ENCODE measurements at regions not wholly inside any gene's neighbourhood (a gene's known extent, or its start where the extent isn't known, plus 50 kb on each side); places are given as distances from the start of the nearest gene placed in this dataset.

GRCh38 chr20:12110274-12110673, 192.6 kb downstream of the BTBD3 start:
- no peak overlapping the region for H3K14ac ChIP-seq (ENCODE audit: insufficient read length)
- no peak overlapping the region for H3K4me2 ChIP-seq (ENCODE audit: insufficient read depth in 1 of 2, low read depth in 2 of 2, low read length in 2 of 2)
- TF ChIP-seq HDAC2 (IDR thresholded peaks at IDR 0.05; ENCODE audit: borderline replicate concordance in 1 of 2, low read depth in 2 of 2, low read length in 2 of 2): no peak
- TF ChIP-seq POLR2AphosphoS5 (IDR thresholded peaks at IDR 0.05; ENCODE audit: low read depth, low read length): no peak
- no peak for TF ChIP-seq GTF2F1 (IDR thresholded peaks at IDR 0.05; ENCODE audit: borderline replicate concordance, low read depth, low read length)
- no peak for TF ChIP-seq RAD21 (IDR thresholded peaks at IDR 0.05 in 1 of 2, conservative IDR thresholded peaks at IDR 0.05 in 1 of 2; ENCODE audit: low read depth in 2 of 2, low read length in 2 of 2)
- TF ChIP-seq EGR1 (IDR thresholded peaks at IDR 0.05; ENCODE audit: borderline replicate concordance, low read depth, low read length): no peak
- no peak for TF ChIP-seq FOSL1 (IDR thresholded peaks at IDR 0.05; ENCODE audit: insufficient read depth, low read depth, low read length)
- TF ChIP-seq CREB1 (IDR thresholded peaks at IDR 0.05): no peak
- TF ChIP-seq EZH2 (IDR thresholded peaks at IDR 0.05; ENCODE audit: low read depth, low read length, severe bottlenecking): no peak
- no peak for TF ChIP-seq NANOG (IDR thresholded peaks at IDR 0.05; ENCODE audit: insufficient read depth, low read depth, low read length, poor library complexity, severe bottlenecking)
- no peak for TF ChIP-seq EP300 (IDR thresholded peaks at IDR 0.05; ENCODE audit: borderline replicate concordance in 1 of 2, low read depth in 2 of 2, low read length in 2 of 2)
- TF ChIP-seq PHF8 (conservative IDR thresholded peaks at IDR 0.05; ENCODE audit: low read depth, low read length): no peak
- TF ChIP-seq SUZ12 (IDR thresholded peaks at IDR 0.05; ENCODE audit: low read length): no peak
- no peak for TF ChIP-seq MAFK (IDR thresholded peaks at IDR 0.05; ENCODE audit: low read depth, low read length)
- no peak for TF ChIP-seq BRCA1 (IDR thresholded peaks at IDR 0.05; ENCODE audit: low read depth, low read length)
- TF ChIP-seq CEBPB (IDR thresholded peaks at IDR 0.05; ENCODE audit: low read depth, low read length): no peak

More at GRCh38 chr20:12110274-12110673, 192.6 kb downstream of the BTBD3 start:
- FAIRE-seq (no peak), DNase-seq (ENCODE audit: low read depth in 1 of 2, low spot score in 2 of 2) (no peak)
- H3K18ac ChIP-seq (ENCODE audit: extremely low read depth, low read length): no peak overlapping the region
- no peaks in the 10 kb centered on the region for H3K4me1 ChIP-seq (replicated peaks in 1 of 4; ENCODE audit: control insufficient read depth in 3 of 4, insufficient read depth in 4 of 4, low read length in 3 of 4)
- 85% methylated on average over 3 of the region's 3 CpGs; no CpG with 5 or more reads in 1 of the 2 experiments for WGBS, 2 experiments (ENCODE audit: extremely low coverage in 1 of 2, insufficient coverage in 1 of 2, insufficient read length in 1 of 2, insufficient replicate concordance in 2 of 2, low coverage in 1 of 2, low lambda C conversion rate in 2 of 2, missing lambda C conversion rate in 1 of 2)
- H3K23ac ChIP-seq (ENCODE audit: insufficient read length): no peak overlapping the region
- no peaks in the 10 kb centered on the region for H3K23me2 ChIP-seq (ENCODE audit: low read depth, low read length)
- no peak overlapping the region for H2BK15ac ChIP-seq (ENCODE audit: low read length)
- no peak overlapping the region for H3K4me3 ChIP-seq (ENCODE audit: extremely low read depth in 1 of 4, insufficient read depth in 2 of 4, low read depth in 3 of 4, low read length in 4 of 4)
- no peak overlapping the region for H4K91ac ChIP-seq (replicated peaks; ENCODE audit: insufficient read length, low read length)
- H3K27me3 ChIP-seq (replicated peaks in 1 of 4; ENCODE audit: control insufficient read depth in 3 of 4, extremely low read depth in 1 of 4, insufficient read depth in 3 of 4, low read length in 3 of 4): no peaks in the 10 kb centered on the region
- H4K20me1 ChIP-seq (replicated peaks in 1 of 2; ENCODE audit: control insufficient read depth in 1 of 2, insufficient read depth in 2 of 2, low read length in 2 of 2): no peaks in the 10 kb centered on the region
- ChIA-PET POLR2A (ENCODE audit: partially characterized antibody) (no interaction called here), CTCF (ENCODE audit: partially characterized antibody) (interaction anchor here (1.4 to 1.9 kb wide), 2 partner anchors 47 to 247 kb away, joined by 3 to 4 read pairs; no protein-coding TSS in a partner anchor)
- no peak overlapping the region for H3K4ac ChIP-seq (replicated peaks; ENCODE audit: insufficient read length, low read depth, low read length)
- H3K36me3 ChIP-seq (ENCODE audit: control insufficient read depth in 2 of 4, insufficient read depth in 4 of 4, low read length in 3 of 4): no peaks in the 10 kb centered on the region
- H3K79me1 ChIP-seq (ENCODE audit: low read depth, low read length): no peaks in the 10 kb centered on the region
- no peak overlapping the region for H2BK20ac ChIP-seq (ENCODE audit: low read length)
- no peaks in the 10 kb centered on the region for H3K79me2 ChIP-seq (ENCODE audit: control insufficient read depth in 1 of 2, insufficient read depth in 2 of 2, low read length in 2 of 2)
- H3K56ac ChIP-seq (replicated peaks; ENCODE audit: insufficient read length, low read depth, low read length): no peak overlapping the region
- no peak overlapping the region for H4K8ac ChIP-seq (ENCODE audit: extremely low read depth, insufficient read depth, low read length)
- no peak overlapping the region for H2BK5ac ChIP-seq (ENCODE audit: low read depth, low read length)
- H4K5ac ChIP-seq (ENCODE audit: insufficient read length, low read depth, low read length): no peak overlapping the region
- no peaks in the 10 kb centered on the region for H3K9me3 ChIP-seq (ENCODE audit: insufficient read depth in 2 of 2, low read depth in 1 of 2, low read length in 1 of 2)
- H2AFZ ChIP-seq (ENCODE audit: low read length): no peak overlapping the region
- H2BK12ac ChIP-seq (ENCODE audit: low read depth, low read length): no peak overlapping the region
- no peak overlapping the region for H3K27ac ChIP-seq (ENCODE audit: low read depth, low read length)
- no peak overlapping the region for H2AK5ac ChIP-seq (ENCODE audit: low read depth, low read length)
- no peak overlapping the region for H2BK120ac ChIP-seq (replicated peaks; ENCODE audit: low read depth, low read length)
- no peak overlapping the region for H3K9ac ChIP-seq (replicated peaks in 1 of 4; ENCODE audit: extremely low read depth in 1 of 4, low read depth in 3 of 4, low read length in 3 of 4)

All from H1 (cell line).